HL-60 (cell line): ENCODE measurements at regions not wholly inside any gene's neighbourhood (a gene's known extent, or its start where the extent isn't known, plus 50 kb on each side); places are given as distances from the start of the nearest gene placed in this dataset.

ENCODE experiments used
- POLR2AphosphoS5 ChIP-seq: IDR thresholded peaks from 2 replicates; pipeline ENCODE4 v1.6.1; 2012; ENCODE audit warnings: low read depth
- SPI1 ChIP-seq: IDR thresholded peaks from 2 replicates; pipeline ENCODE4 v1.6.1; 2012; ENCODE audit warnings: low read depth, mild to moderate bottlenecking, borderline replicate concordance
- TF ChIP-seq, protein P1 (sequence below): IDR thresholded peaks from one replicate; pipeline ENCODE4 v1.5.1; 2011; ENCODE audit warnings: low read length, control low read depth, inconsistent platforms; ENCODE audit not compliant: insufficient read depth

DNA sequence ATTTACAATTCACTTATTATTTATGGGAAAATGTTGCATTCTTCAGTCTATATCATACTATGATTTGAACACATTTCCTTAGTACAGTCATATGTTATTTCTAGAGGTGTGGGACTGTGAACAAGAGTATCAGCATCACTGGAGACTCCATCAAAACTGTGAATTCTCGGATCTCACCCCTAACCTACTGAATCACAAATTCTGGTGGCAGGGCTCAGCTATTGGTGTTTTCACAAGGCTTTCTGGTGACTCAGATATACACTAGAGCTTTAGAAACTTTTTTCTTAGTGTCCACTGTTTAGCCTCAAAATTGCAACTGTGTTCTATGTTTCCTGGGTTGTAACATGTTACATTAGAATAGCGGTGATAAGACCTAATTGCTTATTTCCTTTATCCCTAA is 352.9 kb upstream of the DDI1 start:
- TF ChIP-seq, protein P1, sequence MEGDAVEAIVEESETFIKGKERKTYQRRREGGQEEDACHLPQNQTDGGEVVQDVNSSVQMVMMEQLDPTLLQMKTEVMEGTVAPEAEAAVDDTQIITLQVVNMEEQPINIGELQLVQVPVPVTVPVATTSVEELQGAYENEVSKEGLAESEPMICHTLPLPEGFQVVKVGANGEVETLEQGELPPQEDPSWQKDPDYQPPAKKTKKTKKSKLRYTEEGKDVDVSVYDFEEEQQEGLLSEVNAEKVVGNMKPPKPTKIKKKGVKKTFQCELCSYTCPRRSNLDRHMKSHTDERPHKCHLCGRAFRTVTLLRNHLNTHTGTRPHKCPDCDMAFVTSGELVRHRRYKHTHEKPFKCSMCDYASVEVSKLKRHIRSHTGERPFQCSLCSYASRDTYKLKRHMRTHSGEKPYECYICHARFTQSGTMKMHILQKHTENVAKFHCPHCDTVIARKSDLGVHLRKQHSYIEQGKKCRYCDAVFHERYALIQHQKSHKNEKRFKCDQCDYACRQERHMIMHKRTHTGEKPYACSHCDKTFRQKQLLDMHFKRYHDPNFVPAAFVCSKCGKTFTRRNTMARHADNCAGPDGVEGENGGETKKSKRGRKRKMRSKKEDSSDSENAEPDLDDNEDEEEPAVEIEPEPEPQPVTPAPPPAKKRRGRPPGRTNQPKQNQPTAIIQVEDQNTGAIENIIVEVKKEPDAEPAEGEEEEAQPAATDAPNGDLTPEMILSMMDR: no peak
- TF ChIP-seq POLR2AphosphoS5 (no peak), SPI1 (no peak)
